GM04503 (cell line): ENCODE measurements at regions not wholly inside any gene's neighbourhood (a gene's known extent, or its start where the extent isn't known, plus 50 kb on each side); places are given as distances from the start of the nearest gene placed in this dataset.
"Not testable (repeated sequence)": the region's sequence is repeated elsewhere in the genome, so short reads cannot be mapped to it uniquely, and the experiment has no call there.

Experiments
- DNase-seq: peaks from one replicate; pipeline ENCODE4 v3.0.0-alpha.2; 2012; ENCODE audit warnings: low read depth

GRCh38 chr4:158122501-158122900, 50.3 kb downstream of the GASK1B start:
- DNase-seq, result no peak

DNA sequence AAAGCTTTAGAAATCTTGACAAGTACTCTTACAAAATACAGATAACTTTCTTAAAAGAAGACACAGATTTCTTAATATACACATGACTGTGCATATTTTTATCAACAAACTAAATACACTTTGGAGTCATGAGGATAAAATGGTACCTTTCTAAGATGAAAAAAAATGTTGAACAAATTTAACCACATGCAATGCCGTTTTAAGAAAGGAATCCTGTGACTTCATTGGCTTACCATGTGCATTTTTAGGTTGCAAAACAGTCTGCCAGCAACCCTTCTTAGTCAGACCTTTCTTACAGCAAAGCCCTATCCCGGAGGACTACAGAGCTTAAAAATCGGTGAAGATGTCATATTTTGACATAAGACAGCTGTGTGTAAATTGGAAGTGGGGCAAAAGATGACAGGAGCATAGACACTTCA, 51.7 kb downstream of the GASK1B start:
- DNase-seq, result peak; percentile 96

GRCh38 chr4:158120645-158121151, 52.1 kb downstream of the GASK1B start:
- DNase-seq, result not testable (repeated sequence)

DNA sequence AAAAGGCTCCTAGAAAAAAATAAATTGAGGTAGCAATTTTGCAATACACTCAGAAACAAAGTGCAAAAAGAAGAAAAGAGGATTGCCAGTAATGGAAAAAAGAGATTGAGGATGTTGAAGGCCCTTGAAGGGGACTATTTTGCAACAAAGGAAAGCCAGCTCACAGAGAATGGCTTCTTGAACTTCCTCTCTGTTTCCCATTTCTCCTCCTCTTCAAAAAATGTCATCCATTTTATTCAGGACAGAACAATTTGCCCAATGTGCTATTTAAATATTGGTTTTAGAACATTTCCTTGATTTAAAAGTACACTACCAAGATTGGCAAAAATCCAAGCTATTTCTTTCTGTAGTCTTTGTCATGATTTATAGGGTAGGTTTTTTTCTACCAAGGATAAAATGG, 60.2 kb downstream of the GASK1B start:
- DNase-seq, result no peak

DNA sequence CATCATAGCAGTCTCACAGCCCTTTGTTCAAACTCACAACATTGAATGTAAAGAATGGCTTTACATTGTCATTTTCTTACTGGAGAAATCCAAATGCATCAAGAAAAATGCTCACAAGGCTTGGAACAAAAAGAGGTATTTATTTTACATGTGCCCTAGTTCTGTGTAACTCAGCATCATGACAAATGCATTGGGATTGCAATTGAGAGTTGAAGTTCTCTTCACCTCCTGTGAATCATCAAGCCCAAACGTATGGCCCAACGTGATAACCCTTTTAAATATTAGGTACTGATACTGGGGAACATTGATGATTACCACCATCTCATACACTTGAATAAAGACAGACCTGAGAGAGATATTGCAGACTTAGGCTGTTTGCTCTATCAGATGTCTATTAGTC, 61.6 kb downstream of the GASK1B start:
- no peak for DNase-seq

DNA sequence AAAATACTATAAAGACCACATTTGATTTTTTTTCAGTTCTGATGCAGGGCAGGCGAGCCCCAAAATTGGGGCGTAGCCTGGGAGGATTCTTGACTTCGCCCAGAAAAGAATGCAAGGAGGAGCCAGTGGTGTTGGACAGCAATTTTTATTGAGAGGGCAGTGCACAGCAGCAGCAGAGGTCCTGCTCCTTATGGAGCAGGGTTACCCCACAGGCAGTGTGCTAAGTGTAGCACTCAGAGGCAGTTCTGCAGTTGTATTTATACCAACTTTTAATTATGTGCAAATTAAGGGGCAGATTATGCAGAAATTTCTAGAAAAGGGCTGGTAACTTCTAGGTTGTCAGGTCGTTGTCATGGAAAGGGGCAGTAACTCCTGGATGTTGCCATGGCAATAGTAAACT, 69.9 kb downstream of the GASK1B start:
- DNase-seq, result no peak

GRCh38 chr4:158099686-158100085, 73.1 kb downstream of the GASK1B start:
- no peak for DNase-seq

- DNase-seq, result no peak
Measured at GRCh38 chr4:158098802-158099201, 74.0 kb downstream of the GASK1B start.

DNA sequence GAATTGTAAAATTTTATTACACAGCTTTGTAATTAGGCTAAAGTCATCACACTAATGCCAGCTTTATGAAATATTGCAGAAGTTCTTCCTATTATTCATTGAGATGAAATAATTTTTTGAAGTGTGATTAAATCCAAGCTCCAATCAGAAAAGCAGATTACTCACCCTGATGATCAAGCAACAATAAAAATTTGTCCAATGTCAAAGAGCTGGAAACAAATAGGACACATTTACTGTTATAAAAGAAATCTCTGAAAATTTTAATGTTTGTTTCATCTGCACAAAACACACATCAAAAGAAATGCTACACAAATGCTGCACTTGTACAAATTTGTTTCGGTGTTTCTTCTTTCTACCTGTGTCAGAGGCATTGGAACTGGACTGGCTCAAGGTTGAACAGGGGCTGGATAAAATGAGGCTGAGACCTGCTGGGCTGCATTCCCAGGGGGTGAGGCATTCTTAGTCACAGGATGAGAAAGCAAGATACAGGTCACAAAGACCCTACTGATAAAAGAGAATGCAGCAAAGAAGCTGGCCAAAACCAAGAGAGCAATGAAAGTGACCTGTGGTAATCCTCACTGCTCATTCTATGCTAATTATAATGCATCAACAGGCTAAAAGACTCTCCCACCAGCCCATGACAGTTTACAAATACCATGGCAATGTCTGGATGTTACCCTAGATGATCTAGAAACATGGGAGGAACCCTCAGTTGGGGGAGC, 78.3 kb downstream of the GASK1B start:
- no peak for DNase-seq

GRCh38 chr4:158090323-158090722, 82.5 kb downstream of the GASK1B start:
- DNase-seq, result no peak

- DNase-seq, result not testable (repeated sequence)
Measured at GRCh38 chr4:158089897-158090296, 82.9 kb downstream of the GASK1B start.

DNA sequence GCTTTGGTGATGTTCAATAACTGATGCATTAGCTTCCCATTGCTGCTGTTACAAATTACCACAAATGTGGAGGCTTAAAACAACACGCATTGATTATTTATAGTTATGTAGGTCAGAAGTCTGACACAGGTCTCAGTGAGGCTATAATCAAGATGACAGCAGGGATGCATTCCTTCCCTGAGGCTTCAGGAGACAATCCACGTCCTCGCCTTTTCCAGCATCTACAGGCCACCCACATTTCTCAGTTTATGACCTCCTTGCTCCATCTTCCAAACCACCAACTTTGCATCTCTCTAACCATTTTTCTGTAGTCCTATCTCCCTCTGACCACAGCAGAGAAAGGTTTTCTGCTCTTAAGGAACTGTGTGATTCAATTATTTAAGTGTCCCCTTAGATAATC, 92.5 kb downstream of the GASK1B start:
- DNase-seq, result no peak

DNA sequence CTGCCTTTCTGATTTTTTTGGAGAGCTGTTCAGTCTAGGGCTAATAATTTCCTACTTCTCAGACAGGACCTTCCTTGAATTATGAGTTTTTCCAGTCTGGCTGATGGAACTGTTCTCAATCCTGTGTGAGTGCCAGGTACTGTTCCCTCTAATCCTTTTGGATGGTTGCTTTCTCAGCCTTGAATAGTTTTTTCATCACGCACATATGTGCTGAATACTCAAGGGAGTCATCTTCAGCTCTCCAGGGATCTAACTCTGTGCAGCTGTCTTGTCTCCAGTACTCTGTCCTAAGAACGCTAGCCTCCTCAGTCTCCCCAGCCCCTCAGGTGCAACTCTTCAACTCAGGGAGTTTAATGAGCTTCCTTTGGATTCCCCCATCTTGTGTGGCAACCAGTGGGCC, 93.2 kb downstream of the GASK1B start:
- DNase-seq, result peak; percentile 38

DNA sequence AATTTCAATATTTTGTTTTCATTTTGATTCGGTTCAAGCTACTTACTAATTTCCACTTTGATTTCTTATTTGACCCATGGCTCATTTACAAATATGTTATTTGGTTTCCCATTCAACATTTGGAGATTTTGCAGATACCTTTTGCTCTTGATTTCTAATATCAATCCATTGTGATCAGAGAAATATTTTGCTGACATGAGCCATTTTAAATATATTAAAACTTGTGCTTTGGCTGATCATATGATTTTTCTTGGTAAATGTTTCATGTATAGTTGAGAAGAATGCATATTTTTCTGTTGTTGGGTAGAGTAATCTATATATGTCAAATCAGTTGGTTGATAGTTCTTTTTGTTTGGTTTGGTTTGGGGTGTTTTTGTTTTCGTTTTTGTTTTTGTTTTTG, 95.0 kb downstream of the GASK1B start:
- no peak for DNase-seq

DNA sequence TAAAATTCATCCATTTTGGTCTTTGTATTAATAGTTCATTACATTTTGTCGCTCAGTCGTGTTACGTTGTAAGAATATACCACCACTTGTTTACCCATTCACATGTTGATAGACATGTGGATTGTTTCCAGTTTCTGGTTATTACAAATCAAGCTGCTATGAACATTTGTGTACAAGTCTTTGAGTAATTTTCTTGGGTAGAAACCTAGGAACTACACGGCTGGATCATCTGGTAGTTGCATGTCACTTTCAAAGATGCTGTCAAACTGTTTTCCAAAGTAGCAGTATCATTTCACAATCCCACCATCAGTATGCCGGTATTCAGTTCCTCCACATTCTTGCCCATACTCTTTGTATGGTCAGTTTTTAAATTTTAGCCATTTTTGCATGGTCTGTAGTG, 98.0 kb downstream of the GASK1B start:
- no peak for DNase-seq

DNA sequence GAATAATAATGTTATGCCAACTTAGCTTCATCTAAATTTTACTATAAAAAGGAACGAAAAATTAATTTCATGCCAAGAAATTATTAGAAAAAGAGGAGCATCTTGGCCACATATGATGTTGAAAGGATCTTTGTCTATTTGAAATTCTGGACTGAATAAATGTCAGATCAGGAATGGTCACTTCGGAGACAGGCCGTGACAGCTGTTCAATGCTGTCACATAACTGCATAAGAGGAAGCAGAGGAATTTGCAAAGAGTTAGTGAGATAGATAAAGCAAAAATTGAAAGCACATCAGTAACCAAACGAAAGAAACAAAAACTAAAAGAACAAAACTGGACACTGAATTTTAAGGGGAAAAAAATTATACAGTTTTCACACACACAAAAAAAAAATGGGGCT, 100.9 kb downstream of the GASK1B start:
- DNase-seq, result no peak

GRCh38 chr4:158068068-158068467, 104.8 kb downstream of the GASK1B start:
- no peak for DNase-seq

DNA sequence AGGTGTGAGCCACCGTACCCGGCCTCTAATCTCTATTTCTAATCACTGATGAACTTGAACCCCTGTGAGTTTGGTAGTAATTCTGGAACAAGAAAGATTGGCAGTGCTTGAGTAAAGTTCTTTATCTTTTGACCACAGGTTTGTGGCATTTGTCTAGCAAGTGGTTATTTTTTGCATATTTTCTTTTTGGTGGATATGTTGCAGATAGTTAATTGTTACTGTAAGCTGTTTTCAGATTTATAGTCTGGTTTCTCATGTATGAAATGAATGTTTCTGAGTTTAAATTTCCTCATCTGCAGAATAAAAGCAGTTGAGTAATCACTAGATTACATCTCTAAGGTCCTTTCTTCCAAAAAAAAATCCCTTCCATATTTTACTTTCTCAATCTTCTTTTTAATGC, 105.2 kb downstream of the GASK1B start:
- peak; percentile 33 for DNase-seq

DNA sequence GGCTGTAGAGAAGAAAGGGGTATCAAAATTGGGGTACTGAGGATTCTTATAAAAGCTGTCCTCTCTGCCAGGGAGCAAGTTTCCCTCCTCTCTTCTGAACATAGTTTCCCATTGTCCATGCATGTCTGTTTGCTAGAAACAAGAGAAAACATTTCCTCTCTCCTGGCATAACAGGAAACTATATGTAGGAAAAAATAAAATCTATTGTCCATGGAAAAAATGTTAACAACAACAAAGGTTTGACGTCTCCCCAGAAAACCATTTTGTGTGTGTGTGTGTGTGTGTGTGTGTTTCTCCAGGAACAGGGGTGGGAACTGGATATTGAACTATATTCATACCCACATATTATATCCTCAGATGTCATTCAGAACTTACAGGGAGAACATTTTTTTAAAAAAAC, 107.2 kb downstream of the GASK1B start:
- DNase-seq, result no peak

GRCh38 chr4:158065176-158065575, 107.6 kb downstream of the GASK1B start:
- no peak for DNase-seq

DNA sequence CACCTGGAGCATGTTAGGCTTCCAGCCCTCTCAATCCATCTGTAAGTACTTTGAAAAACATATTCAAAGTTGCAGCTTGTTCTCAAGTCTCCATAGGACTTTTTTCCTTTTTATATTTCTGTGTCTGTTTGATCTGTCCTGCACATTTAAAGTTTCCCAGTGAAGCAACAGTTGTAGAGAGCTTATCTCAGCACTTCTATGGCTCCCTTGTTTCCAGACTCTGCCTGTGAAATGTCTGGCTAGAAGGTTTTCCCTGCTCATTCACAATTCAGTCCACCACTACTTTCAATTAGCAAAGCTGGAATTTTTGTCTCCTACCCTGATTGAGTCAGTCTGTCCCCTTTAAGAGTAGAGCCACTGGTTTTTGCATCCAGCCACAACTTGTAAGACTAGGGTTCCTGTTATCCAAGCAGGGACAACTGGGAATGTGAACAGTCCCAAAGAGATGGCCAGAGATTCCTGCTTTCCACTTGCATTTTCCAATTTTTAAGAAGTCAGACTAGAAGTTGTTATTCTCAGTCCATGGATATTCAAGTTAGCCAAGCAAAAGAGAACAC, 116.1 kb downstream of the GASK1B start:
- DNase-seq, result no peak

- DNase-seq, result no peak
Measured at GRCh38 chr4:158055668-158056067, 117.2 kb downstream of the GASK1B start.

DNA sequence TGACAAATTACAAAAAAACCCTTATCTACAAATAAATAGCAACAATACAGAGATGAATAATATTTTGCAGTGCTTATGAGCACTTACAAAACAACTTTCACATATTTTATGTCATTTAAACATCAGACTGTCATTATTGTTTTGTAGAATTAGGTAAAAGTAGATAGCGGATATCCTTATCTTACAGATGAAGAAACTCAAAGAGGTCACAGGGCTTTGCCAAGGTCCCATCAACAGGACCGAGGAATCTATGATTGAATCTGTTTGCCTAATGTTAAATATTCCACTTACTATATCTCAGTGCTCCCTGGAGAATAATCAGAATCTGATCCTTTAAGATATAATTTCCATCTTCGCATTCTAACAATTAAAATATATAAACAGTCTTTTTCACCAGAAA, 119.0 kb downstream of the GASK1B start:
- DNase-seq, result no peak

DNA sequence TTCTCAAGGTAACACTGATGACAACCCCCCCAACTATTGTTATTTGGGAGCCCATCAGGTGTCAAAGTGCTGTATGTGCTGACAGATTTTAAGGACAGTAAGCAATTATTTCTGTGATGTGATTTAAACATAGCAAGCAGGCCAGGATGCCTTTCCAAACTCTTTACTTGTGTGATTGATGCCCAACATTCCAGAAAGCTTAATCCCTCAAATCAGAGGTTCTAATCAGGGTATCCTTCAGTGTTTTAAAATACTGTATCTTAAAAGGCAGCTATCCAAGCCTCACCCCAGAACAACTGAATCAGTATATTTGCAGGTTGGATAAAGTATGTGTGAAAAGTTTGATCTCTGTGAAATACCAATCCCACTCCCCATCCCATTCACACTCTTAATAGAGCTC, 119.7 kb downstream of the GASK1B start:
- no peak for DNase-seq
